AG10803 (cell line): ENCODE measurements at regions not wholly inside any gene's neighbourhood (a gene's known extent, or its start where the extent isn't known, plus 50 kb on each side); places are given as distances from the start of the nearest gene placed in this dataset.

Source experiments
- DNase-seq: peaks from one replicate; pipeline ENCODE4 v3.0.0; 2010; ENCODE audit warnings: low read depth
- H3K4me3 ChIP-seq: 2 replicates; pipeline ENCODE4 v1.5.1; 2011; ENCODE audit warnings: mild to moderate bottlenecking, low read length, control low read depth
- CTCF ChIP-seq: conservative IDR thresholded peaks from 2 replicates; pipeline ENCODE4 v1.5.1; 2011; ENCODE audit warnings: mild to moderate bottlenecking, low read length, control low read depth, inconsistent platforms

- H3K4me3 ChIP-seq, result no peak overlapping the region
- no peak for DNase-seq
- no peak for TF ChIP-seq CTCF
These were observed 517.5 kb upstream of the SPHKAP start for GRCh38 chr2:228698963-228699362.

GRCh38 chr2:228697456-228697855 lies 516.0 kb upstream of the SPHKAP start:
- TF ChIP-seq CTCF, result no peak
- H3K4me3 ChIP-seq, result no peak overlapping the region
- DNase-seq, result no peak

- TF ChIP-seq CTCF, result no peak
- no peak overlapping the region for H3K4me3 ChIP-seq
- no peak for DNase-seq
These were observed 509.2 kb upstream of the SPHKAP start for GRCh38 chr2:228690681-228691080.

GRCh38 chr2:228689053-228689452 lies 507.6 kb upstream of the SPHKAP start:
- H3K4me3 ChIP-seq, result no peak overlapping the region
- no peak for DNase-seq
- TF ChIP-seq CTCF, result peak; percentile 41

GRCh38 chr2:228688007-228688645 lies 506.6 kb upstream of the SPHKAP start:
- peak; percentile 82 for DNase-seq
- TF ChIP-seq CTCF, result no peak
- no peak overlapping the region for H3K4me3 ChIP-seq

- no peak for DNase-seq
- no peak for TF ChIP-seq CTCF
- no peak overlapping the region for H3K4me3 ChIP-seq
These were observed 500.5 kb upstream of the SPHKAP start for GRCh38 chr2:228681979-228682378.

- peak; percentile 68 for TF ChIP-seq CTCF
- DNase-seq, result peak; percentile 72
- H3K4me3 ChIP-seq, result no peak overlapping the region
These were observed 499.9 kb upstream of the SPHKAP start for GRCh38 chr2:228681426-228681825.
